Lung microvascular endothelial cell (primary cell): ENCODE measurements at regions not wholly inside any gene's neighbourhood (a gene's known extent, or its start where the extent isn't known, plus 50 kb on each side); places are given as distances from the start of the nearest gene placed in this dataset.
"Not testable (repeated sequence)": the region's sequence is repeated elsewhere in the genome, so short reads cannot be mapped to it uniquely, and the experiment has no call there.

Experiments
- DNase-seq, 2 donors: peaks; one replicate each; pipeline versions ENCODE4 v3.0.0 to v3.0.0-alpha.2; 2010; ENCODE audit warnings: low read depth in 2 of 2

GRCh38 chr5:68027519-68027918 is 188.0 kb upstream of the PIK3R1 start:
- DNase-seq, result peak in 1 of 2 donors; percentile 12

- no peak for DNase-seq
These were observed 189.3 kb upstream of the PIK3R1 start for GRCh38 chr5:68026092-68026885.

- DNase-seq, result no peak
These were observed 191.1 kb upstream of the PIK3R1 start for GRCh38 chr5:68024426-68024825.

GRCh38 chr5:68021916-68022315 is 193.6 kb upstream of the PIK3R1 start:
- DNase-seq, result no peak

- no peak for DNase-seq
These were observed 194.3 kb upstream of the PIK3R1 start for GRCh38 chr5:68021227-68021626.

- not testable (repeated sequence) for DNase-seq
These were observed 195.0 kb upstream of the PIK3R1 start for GRCh38 chr5:68020461-68020969.

GRCh38 chr5:68015381-68016302 is 199.9 kb upstream of the PIK3R1 start:
- DNase-seq, result no peak

GRCh38 chr5:68012831-68013230 is 202.7 kb upstream of the PIK3R1 start:
- no peak for DNase-seq

GRCh38 chr5:68012429-68012828 is 203.1 kb upstream of the PIK3R1 start:
- peak; percentile 16 to 18 for DNase-seq

GRCh38 chr5:68011801-68012200 is 203.8 kb upstream of the PIK3R1 start:
- DNase-seq, result no peak

GRCh38 chr5:68011259-68011760 is 204.2 kb upstream of the PIK3R1 start:
- DNase-seq, result no peak

- DNase-seq, result no peak
These were observed 204.8 kb upstream of the PIK3R1 start for GRCh38 chr5:68010740-68011139.

GRCh38 chr5:68007451-68007850 is 208.1 kb upstream of the PIK3R1 start:
- no peak for DNase-seq

- DNase-seq, result no peak
These were observed 212.7 kb upstream of the PIK3R1 start for GRCh38 chr5:68002836-68003235.

GRCh38 chr5:68000805-68001204 is 214.8 kb upstream of the PIK3R1 start:
- DNase-seq, result peak; percentile 18 to 32

GRCh38 chr5:67999391-67999790 is 216.2 kb upstream of the PIK3R1 start:
- DNase-seq, result no peak

- DNase-seq, result peak; percentile 93 to 96
These were observed 216.8 kb upstream of the PIK3R1 start for GRCh38 chr5:67998709-67999261.

- DNase-seq, result no peak
These were observed 217.6 kb upstream of the PIK3R1 start for GRCh38 chr5:67997892-67998457.

GRCh38 chr5:67997148-67997547 is 218.4 kb upstream of the PIK3R1 start:
- DNase-seq, result no peak

GRCh38 chr5:67996596-67996995 is 219.0 kb upstream of the PIK3R1 start:
- no peak for DNase-seq

- DNase-seq, result peak; percentile 37 to 66
These were observed 222.6 kb upstream of the PIK3R1 start for GRCh38 chr5:67992923-67993322.
